ENCODE measurements at regions not wholly inside any gene's neighbourhood (a gene's known extent, or its start where the extent isn't known, plus 50 kb on each side); places are given as distances from the start of the nearest gene placed in this dataset.

DNA sequence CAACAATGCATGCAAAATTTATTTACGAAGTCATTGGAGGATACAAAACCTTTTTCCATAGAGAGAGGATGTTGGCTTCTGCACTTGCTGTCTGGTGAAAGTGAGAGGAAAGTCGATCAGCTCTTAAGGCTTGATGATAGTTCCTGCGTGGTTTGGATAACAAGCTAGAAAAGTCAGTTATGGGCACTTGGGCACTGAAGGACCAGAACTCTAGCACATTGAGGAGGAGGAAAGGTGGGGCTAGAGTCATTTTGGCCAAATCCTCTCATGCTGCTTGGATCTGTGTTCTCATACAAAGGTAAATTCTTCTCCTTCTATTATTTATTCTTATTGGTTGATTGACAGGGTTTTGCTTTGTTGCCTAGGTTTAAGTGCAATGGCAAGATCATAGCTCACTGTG is 245.9 kb upstream of the ADAMTSL1 start:
- Mint-ChIP-seq H3K27me3 (ENCODE audit: low read depth) (no peaks in the 10 kb centered on the region), H3K9me3 (peaks cover 3 to 6% of the 10 kb centered on the region in 2 experiments; a peak in 3 of 5 replicates)
- TF ChIP-seq, protein P1, sequence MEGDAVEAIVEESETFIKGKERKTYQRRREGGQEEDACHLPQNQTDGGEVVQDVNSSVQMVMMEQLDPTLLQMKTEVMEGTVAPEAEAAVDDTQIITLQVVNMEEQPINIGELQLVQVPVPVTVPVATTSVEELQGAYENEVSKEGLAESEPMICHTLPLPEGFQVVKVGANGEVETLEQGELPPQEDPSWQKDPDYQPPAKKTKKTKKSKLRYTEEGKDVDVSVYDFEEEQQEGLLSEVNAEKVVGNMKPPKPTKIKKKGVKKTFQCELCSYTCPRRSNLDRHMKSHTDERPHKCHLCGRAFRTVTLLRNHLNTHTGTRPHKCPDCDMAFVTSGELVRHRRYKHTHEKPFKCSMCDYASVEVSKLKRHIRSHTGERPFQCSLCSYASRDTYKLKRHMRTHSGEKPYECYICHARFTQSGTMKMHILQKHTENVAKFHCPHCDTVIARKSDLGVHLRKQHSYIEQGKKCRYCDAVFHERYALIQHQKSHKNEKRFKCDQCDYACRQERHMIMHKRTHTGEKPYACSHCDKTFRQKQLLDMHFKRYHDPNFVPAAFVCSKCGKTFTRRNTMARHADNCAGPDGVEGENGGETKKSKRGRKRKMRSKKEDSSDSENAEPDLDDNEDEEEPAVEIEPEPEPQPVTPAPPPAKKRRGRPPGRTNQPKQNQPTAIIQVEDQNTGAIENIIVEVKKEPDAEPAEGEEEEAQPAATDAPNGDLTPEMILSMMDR (conservative IDR thresholded peaks at IDR 0.05): no peak

More for the DNA sequence above, 245.9 kb upstream of the ADAMTSL1 start:
- no peaks in the 10 kb centered on the region for H3K79me2 ChIP-seq (ENCODE audit: insufficient read depth, low read length)
- H3K9ac ChIP-seq (ENCODE audit: extremely low read depth, insufficient read length, low read length): no peak overlapping the region
- no peak overlapping the region for H4K5ac ChIP-seq (ENCODE audit: insufficient read length, low read depth, low read length)
- H2BK120ac ChIP-seq (ENCODE audit: low read depth, low read length, poor library complexity, severe bottlenecking): no peak overlapping the region
- Mint-ChIP-seq H3K4me1 (peaks cover 0 to 4% of the 10 kb centered on the region in 2 experiments; a peak in 1 of 4 replicates), H3K36me3 (ENCODE audit: insufficient read depth in 1 of 3, low read depth in 3 of 3) (peaks cover 0 to 9% (median 0%) of the 10 kb centered on the region in 3 experiments; a peak in 1 of 7 replicates), H3K27ac (no peak overlapping the region), H3K4me3 (no peak overlapping the region)
- no peak overlapping the region for H2AFZ ChIP-seq (ENCODE audit: low read length)
- no peak overlapping the region for H3K56ac ChIP-seq (ENCODE audit: insufficient read length, low read depth, low read length)
- H2BK12ac ChIP-seq (ENCODE audit: insufficient read length, low read depth, low read length): no peak overlapping the region
- H4K8ac ChIP-seq (replicated peaks; ENCODE audit: insufficient read length, low read depth, low read length): no peak overlapping the region
- no peak overlapping the region for H3T11ph ChIP-seq (ENCODE audit: low read length)
- DNase-seq: no peak
- H4K20me1 ChIP-seq (ENCODE audit: control insufficient read depth, insufficient read depth, insufficient read length): no peaks in the 10 kb centered on the region
- no peaks in the 10 kb centered on the region for H3K9me3 ChIP-seq (ENCODE audit: control insufficient read depth, low read depth, low read length)
- no peak overlapping the region for H3K23ac ChIP-seq (ENCODE audit: insufficient read length, low read depth, low read length)
- no CpG with 5 or more reads among the region's 3 CpGs for WGBS (ENCODE audit: extremely low coverage, insufficient read length, low lambda C conversion rate)
- no peak overlapping the region for H3K18ac ChIP-seq (ENCODE audit: insufficient read length, low read depth, low read length)
- H2BK15ac ChIP-seq (ENCODE audit: low read depth, low read length): no peak overlapping the region
- no peaks in the 10 kb centered on the region for H3K4me1 ChIP-seq (ENCODE audit: insufficient read depth, low read length)
- no peaks in the 10 kb centered on the region for H3K79me1 ChIP-seq (ENCODE audit: insufficient read depth, low read depth, low read length, poor library complexity, severe bottlenecking)
- H3K4ac ChIP-seq (ENCODE audit: low read depth, low read length): no peak overlapping the region
- H3K14ac ChIP-seq (ENCODE audit: insufficient read depth, low read length): no peak overlapping the region
- no peak overlapping the region for H2BK5ac ChIP-seq (ENCODE audit: insufficient read length, low read length)
- H3K27me3 ChIP-seq (ENCODE audit: insufficient read depth, low read length): no peaks in the 10 kb centered on the region
- H3K27ac ChIP-seq (ENCODE audit: insufficient read length, low read depth, low read length): no peak overlapping the region
- no peak overlapping the region for H4K91ac ChIP-seq (ENCODE audit: insufficient read length, low read depth, low read length)
- H3K4me2 ChIP-seq (ENCODE audit: insufficient read depth, insufficient read length, low read length): no peak overlapping the region
- no peak overlapping the region for H2AK5ac ChIP-seq (ENCODE audit: insufficient read length, low read length)
- H2BK20ac ChIP-seq (ENCODE audit: low read depth, low read length, poor library complexity, severe bottlenecking): no peak overlapping the region
- H3K23me2 ChIP-seq (ENCODE audit: insufficient read length, low read depth, low read length, poor library complexity, severe bottlenecking): no peaks in the 10 kb centered on the region
